Liver (tissue), 8 donors: ENCODE measurements at regions not wholly inside any gene's neighbourhood (a gene's known extent, or its start where the extent isn't known, plus 50 kb on each side); places are given as distances from the start of the nearest gene placed in this dataset.

Source experiments
- DNase-seq: peaks from one replicate; pipeline ENCODE4 v3.0.0-alpha.2; 2017; ENCODE audit warnings: low spot score
- H3K27ac ChIP-seq, 2 donors: one replicate each; pipeline ENCODE4 v1.7.0; 2013; ENCODE audit warnings: inconsistent platforms in 2 of 2, low read length in 2 of 2, control low read depth in 1 of 2, low read depth in 1 of 2, mild to moderate bottlenecking in 1 of 2
- H3K27me3 ChIP-seq, 4 donors: one replicate each; pipeline versions ENCODE4 v1.6.1 to v1.7.0; 2013; ENCODE audit warnings: low read length in 3 of 4, inconsistent platforms in 1 of 4, mild to moderate bottlenecking in 1 of 4, moderate library complexity in 1 of 4; ENCODE audit not compliant: control insufficient read depth in 4 of 4, insufficient read depth in 4 of 4
- H3K36me3 ChIP-seq, 4 donors: one replicate each; pipeline versions ENCODE4 v1.6.1 to v1.7.0; 2013; ENCODE audit warnings: low read length in 3 of 4, mild to moderate bottlenecking in 3 of 4, low read depth in 1 of 4, moderate library complexity in 1 of 4; ENCODE audit not compliant: control insufficient read depth in 4 of 4, insufficient read depth in 3 of 4
- H3K4me1 ChIP-seq, 4 donors: one replicate each; pipeline versions ENCODE4 v1.6.1 to v1.7.0; 2013; ENCODE audit warnings: low read length in 3 of 4, mild to moderate bottlenecking in 3 of 4, moderate library complexity in 1 of 4; ENCODE audit not compliant: control insufficient read depth in 4 of 4, insufficient read depth in 4 of 4
- H3K4me3 ChIP-seq, 3 donors: one replicate each; pipeline versions ENCODE4 v1.6.1 to v1.7.0; 2013; ENCODE audit warnings: low read length in 3 of 3, control low read depth in 1 of 3, low read depth in 1 of 3, mild to moderate bottlenecking in 1 of 3
- H3K9ac ChIP-seq, 2 donors: one replicate each; pipeline ENCODE4 v1.7.0; 2013; ENCODE audit warnings: low read length in 2 of 2, mild to moderate bottlenecking in 2 of 2, moderate library complexity in 2 of 2, control low read depth in 1 of 2, low read depth in 1 of 2
- H3K9me3 ChIP-seq, 4 donors: one replicate each; pipeline versions ENCODE4 v1.6.1 to v1.7.0; 2013; ENCODE audit warnings: low read length in 3 of 4; ENCODE audit not compliant: control insufficient read depth in 4 of 4
- ATF3 ChIP-seq: IDR thresholded peaks from 2 replicates; pipeline ENCODE4 v1.6.1; 2016; ENCODE audit warnings: antibody characterized with exemption
- EGR1 ChIP-seq, 2 donors: IDR thresholded peaks; 2 replicates each; pipeline ENCODE4 v1.6.1; 2016 to 2018; ENCODE audit warnings: antibody characterized with exemption in 2 of 2, low read depth in 2 of 2
- FOXA1 ChIP-seq: IDR thresholded peaks from 2 replicates; pipeline ENCODE4 v1.6.1; 2016; ENCODE audit warnings: antibody characterized with exemption
- FOXA2 ChIP-seq: IDR thresholded peaks from 2 replicates; pipeline ENCODE4 v1.6.1; 2016; ENCODE audit warnings: antibody characterized with exemption
- GABPA ChIP-seq, 2 donors: IDR thresholded peaks in 1 of 2; conservative IDR thresholded peaks in 1 of 2; 2 replicates each; pipeline ENCODE4 v1.6.1; 2016; ENCODE audit warnings: antibody characterized with exemption in 2 of 2, mild to moderate bottlenecking in 1 of 2, moderate library complexity in 1 of 2
- HNF4A ChIP-seq, 2 donors: conservative IDR thresholded peaks; 2 replicates each; pipeline ENCODE4 v1.6.1; 2016; ENCODE audit warnings: antibody characterized with exemption in 2 of 2, mild to moderate bottlenecking in 2 of 2
- HNF4G ChIP-seq: IDR thresholded peaks from 2 replicates; pipeline ENCODE4 v1.6.1; 2016; ENCODE audit warnings: antibody characterized with exemption
- JUND ChIP-seq, 2 donors: IDR thresholded peaks; 2 replicates each; pipeline ENCODE4 v1.6.1; 2016; ENCODE audit warnings: antibody characterized with exemption in 2 of 2
- NR2F2 ChIP-seq: IDR thresholded peaks from 2 replicates; pipeline ENCODE4 v1.6.1; 2016; ENCODE audit warnings: antibody characterized with exemption
- RAD21 ChIP-seq, 2 donors: IDR thresholded peaks; 2 replicates each; pipeline ENCODE4 v1.6.1; 2016; ENCODE audit warnings: antibody characterized with exemption in 2 of 2, mild to moderate bottlenecking in 2 of 2
- REST ChIP-seq: IDR thresholded peaks from 2 replicates; pipeline ENCODE4 v1.6.1; 2016; ENCODE audit warnings: antibody characterized with exemption, mild to moderate bottlenecking
- RXRA ChIP-seq, 2 donors: IDR thresholded peaks; 2 replicates each; pipeline ENCODE4 v1.6.1; 2017 to 2018; ENCODE audit warnings: antibody characterized with exemption in 2 of 2, mild to moderate bottlenecking in 1 of 2
- SP1 ChIP-seq: IDR thresholded peaks from 2 replicates; pipeline ENCODE4 v1.6.1; 2018; ENCODE audit warnings: antibody characterized with exemption, mild to moderate bottlenecking
- TAF1 ChIP-seq: conservative IDR thresholded peaks from 2 replicates; pipeline ENCODE4 v1.6.1; 2016; ENCODE audit warnings: antibody characterized with exemption, mild to moderate bottlenecking
- YY1 ChIP-seq: IDR thresholded peaks from 2 replicates; pipeline ENCODE4 v1.6.1; 2016; ENCODE audit warnings: antibody characterized with exemption, mild to moderate bottlenecking
- WGBS: extraction: QIAGEN DNeasy Blood & Tissue Kit; methylation state at CpG from one replicate; pipeline ENCODE4 v1.1.7; 2013; 5-methylcytosine and 5-hydroxymethylcytosine counted together
- TF ChIP-seq, protein P1 (sequence below): IDR thresholded peaks from 2 replicates; pipeline ENCODE4 v1.6.1; 2016; ENCODE audit warnings: antibody characterized with exemption
- TF ChIP-seq, protein P2 (sequence below): IDR thresholded peaks from 2 replicates; pipeline ENCODE4 v1.6.1; 2016; ENCODE audit warnings: antibody characterized with exemption
- TF ChIP-seq, protein P3 (sequence below): fragments of 150-350 bp; IDR thresholded peaks from 2 replicates; pipeline ENCODE4 v1.5.1; 2017; ENCODE audit warnings: improper control_type of control experiment, low read depth, low read length; ENCODE audit not compliant: missing input control
- donor health status: healthy.
- donor health status: healthy.
- donor health status: healthy.
- donor health status: healthy.
- donor health status: healthy.

DNA sequence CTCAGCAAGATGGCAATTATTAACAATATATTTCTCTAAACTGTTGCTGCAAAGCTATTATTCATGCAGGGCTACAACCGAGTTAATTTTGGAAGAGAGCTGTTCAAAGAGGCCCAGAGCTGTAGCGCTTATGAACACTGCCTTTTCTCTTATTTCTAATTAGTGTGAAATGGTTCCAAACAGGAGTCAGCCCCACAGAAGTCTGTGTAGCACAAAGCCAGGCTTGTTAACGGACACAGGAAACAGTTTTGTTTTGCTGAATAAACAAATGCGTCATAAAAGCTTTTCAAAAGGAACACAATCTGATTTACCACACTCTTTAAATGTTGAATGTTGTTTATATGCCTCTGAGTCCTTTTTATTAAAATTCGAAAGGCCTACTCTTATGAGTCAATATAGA lies 396.5 kb downstream of the ANXA1 start:
- H3K4me1 ChIP-seq, result peaks cover 0 to 28% (median 23%) of the 10 kb centered on the region in 4 donors
- TF ChIP-seq FOXA1 (no peak), YY1 (peak; percentile 34)
- H3K9me3 ChIP-seq, result no peaks in the 10 kb centered on the region
- H3K36me3 ChIP-seq, result no peaks in the 10 kb centered on the region
- H3K27me3 ChIP-seq, result no peaks in the 10 kb centered on the region
- 36% methylated on average over 5 of the region's 5 CpGs for WGBS
- H3K4me3 ChIP-seq, result peak overlapping the region in 1 of 3 donors; percentile 33
- no peak for DNase-seq
- peak overlapping the region in 1 of 2 donors; percentile 86 for H3K9ac ChIP-seq
- peak overlapping the region; percentile 23 to 50 for H3K27ac ChIP-seq

DNA sequence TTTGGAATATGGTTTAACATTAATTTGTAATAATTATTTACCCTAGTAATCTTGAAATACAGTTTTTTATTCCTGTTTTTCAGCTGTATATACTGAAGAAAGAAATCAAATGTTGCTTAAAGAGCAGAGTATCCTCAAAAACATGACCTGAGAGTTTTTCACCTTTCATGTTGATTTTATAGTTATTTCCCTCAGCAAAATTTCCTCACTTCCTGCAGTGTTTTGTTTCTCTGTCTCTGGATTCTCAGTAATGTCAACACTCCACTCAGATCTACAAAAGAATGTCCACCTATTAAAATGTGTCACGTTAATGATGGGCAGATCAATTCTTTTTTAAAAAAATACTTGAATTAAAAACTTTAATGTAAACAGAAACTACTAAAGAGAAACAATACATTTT lies 398.3 kb downstream of the ANXA1 start:
- Histone ChIP-seq H3K4me1 (peaks cover 0 to 21% (median 14%) of the 10 kb centered on the region in 4 donors), H3K9me3 (no peaks in the 10 kb centered on the region), H3K36me3 (no peaks in the 10 kb centered on the region), H3K9ac (peak overlapping the region; percentile 16 to 21), H3K27me3 (no peaks in the 10 kb centered on the region), H3K4me3 (no peak overlapping the region), H3K27ac (peak overlapping the region; percentile 1 to 54)
- TF ChIP-seq, protein P1, sequence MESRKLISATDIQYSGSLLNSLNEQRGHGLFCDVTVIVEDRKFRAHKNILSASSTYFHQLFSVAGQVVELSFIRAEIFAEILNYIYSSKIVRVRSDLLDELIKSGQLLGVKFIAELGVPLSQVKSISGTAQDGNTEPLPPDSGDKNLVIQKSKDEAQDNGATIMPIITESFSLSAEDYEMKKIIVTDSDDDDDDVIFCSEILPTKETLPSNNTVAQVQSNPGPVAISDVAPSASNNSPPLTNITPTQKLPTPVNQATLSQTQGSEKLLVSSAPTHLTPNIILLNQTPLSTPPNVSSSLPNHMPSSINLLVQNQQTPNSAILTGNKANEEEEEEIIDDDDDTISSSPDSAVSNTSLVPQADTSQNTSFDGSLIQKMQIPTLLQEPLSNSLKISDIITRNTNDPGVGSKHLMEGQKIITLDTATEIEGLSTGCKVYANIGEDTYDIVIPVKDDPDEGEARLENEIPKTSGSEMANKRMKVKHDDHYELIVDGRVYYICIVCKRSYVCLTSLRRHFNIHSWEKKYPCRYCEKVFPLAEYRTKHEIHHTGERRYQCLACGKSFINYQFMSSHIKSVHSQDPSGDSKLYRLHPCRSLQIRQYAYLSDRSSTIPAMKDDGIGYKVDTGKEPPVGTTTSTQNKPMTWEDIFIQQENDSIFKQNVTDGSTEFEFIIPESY, result no peak
- no peak for TF ChIP-seq TAF1
- TF ChIP-seq REST, result no peak
- no peak for TF ChIP-seq HNF4A (conservative IDR thresholded peaks at IDR 0.05)
- TF ChIP-seq GABPA (IDR thresholded peaks at IDR 0.05 in 1 of 2, conservative IDR thresholded peaks at IDR 0.05 in 1 of 2), result peak in 1 of 2 donors; percentile 38
- TF ChIP-seq YY1, result no peak
- TF ChIP-seq ATF3, result no peak
- TF ChIP-seq, protein P2, sequence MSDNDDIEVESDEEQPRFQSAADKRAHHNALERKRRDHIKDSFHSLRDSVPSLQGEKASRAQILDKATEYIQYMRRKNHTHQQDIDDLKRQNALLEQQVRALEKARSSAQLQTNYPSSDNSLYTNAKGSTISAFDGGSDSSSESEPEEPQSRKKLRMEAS, result no peak
- TF ChIP-seq NR2F2, result no peak
- TF ChIP-seq EGR1 (IDR thresholded peaks at IDR 0.05; ENCODE audit: low read depth in 2 of 2), result no peak
- TF ChIP-seq RXRA (IDR thresholded peaks at IDR 0.05), result peak; percentile 45 to 59
- TF ChIP-seq RAD21 (IDR thresholded peaks at IDR 0.05), result no peak
- TF ChIP-seq HNF4G, result no peak
- peak; percentile 15 for TF ChIP-seq SP1
- TF ChIP-seq, protein P3, sequence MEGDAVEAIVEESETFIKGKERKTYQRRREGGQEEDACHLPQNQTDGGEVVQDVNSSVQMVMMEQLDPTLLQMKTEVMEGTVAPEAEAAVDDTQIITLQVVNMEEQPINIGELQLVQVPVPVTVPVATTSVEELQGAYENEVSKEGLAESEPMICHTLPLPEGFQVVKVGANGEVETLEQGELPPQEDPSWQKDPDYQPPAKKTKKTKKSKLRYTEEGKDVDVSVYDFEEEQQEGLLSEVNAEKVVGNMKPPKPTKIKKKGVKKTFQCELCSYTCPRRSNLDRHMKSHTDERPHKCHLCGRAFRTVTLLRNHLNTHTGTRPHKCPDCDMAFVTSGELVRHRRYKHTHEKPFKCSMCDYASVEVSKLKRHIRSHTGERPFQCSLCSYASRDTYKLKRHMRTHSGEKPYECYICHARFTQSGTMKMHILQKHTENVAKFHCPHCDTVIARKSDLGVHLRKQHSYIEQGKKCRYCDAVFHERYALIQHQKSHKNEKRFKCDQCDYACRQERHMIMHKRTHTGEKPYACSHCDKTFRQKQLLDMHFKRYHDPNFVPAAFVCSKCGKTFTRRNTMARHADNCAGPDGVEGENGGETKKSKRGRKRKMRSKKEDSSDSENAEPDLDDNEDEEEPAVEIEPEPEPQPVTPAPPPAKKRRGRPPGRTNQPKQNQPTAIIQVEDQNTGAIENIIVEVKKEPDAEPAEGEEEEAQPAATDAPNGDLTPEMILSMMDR, result no peak
- TF ChIP-seq JUND (IDR thresholded peaks at IDR 0.05), result no peak
- TF ChIP-seq FOXA1, result no peak
- TF ChIP-seq FOXA2, result peak; percentile 51
- DNase-seq, result no peak
- 27% methylated on average over 1 of the region's 1 CpG for WGBS
